Right ventricle myocardium superior (tissue), 1 donor: ENCODE measurements at regions not wholly inside any gene's neighbourhood (a gene's known extent, or its start where the extent isn't known, plus 50 kb on each side); places are given as distances from the start of the nearest gene placed in this dataset.

Experiments
- ATAC-seq: fragments of 200-7000 bp; cut with Tn5 transposase; one replicate; pipeline ENCODE4 v1.9.1; 2020; ENCODE audit warnings: mild to moderate bottlenecking; ENCODE audit not compliant: poor library complexity
- DNase-seq: peaks from one replicate; pipeline ENCODE4 v3.0.0-alpha.2; 2020
- intact Hi-C: fragments of 100-400 bp; cut with DNase I; formaldehyde crosslinking; loops from one replicate; pipeline ENCODE4 v1.11.2; 2022
- donor health status: DM: no; HTN: yes; CAD: no; lungs with severe emphysema.

- ATAC-seq (no peak), DNase-seq (no peak)
- intact Hi-C loops, result loop anchor here (5.0 kb wide), 1 partner anchor 46 kb away; no protein-coding TSS in a partner anchor
Observed at GRCh38 chr3:157578181-157578580, 75.0 kb upstream of the VEPH1 start.

GRCh38 chr3:157574531-157574930 is 71.3 kb upstream of the VEPH1 start:
- ATAC-seq (peak; percentile 55), DNase-seq (no peak)
- intact Hi-C loops, result no loop called here

- intact Hi-C loops, result no loop called here
- DNase-seq (no peak), ATAC-seq (no peak)
Observed at GRCh38 chr3:157573780-157574378, 70.7 kb upstream of the VEPH1 start.

- intact Hi-C loops, result no loop called here
- no peak for DNase-seq
- ATAC-seq, result peak; percentile 89
Observed at GRCh38 chr3:157573281-157573680, 70.1 kb upstream of the VEPH1 start.

- ATAC-seq (peak; percentile 39), DNase-seq (no peak)
- intact Hi-C loops, result no loop called here
Observed at GRCh38 chr3:157572559-157573270, 69.5 kb upstream of the VEPH1 start.

- ATAC-seq (no peak), DNase-seq (no peak)
- intact Hi-C loops, result no loop called here
Observed at GRCh38 chr3:157566596-157566995, 63.4 kb upstream of the VEPH1 start.

GRCh38 chr3:157559401-157559800 is 56.2 kb upstream of the VEPH1 start:
- DNase-seq (no peak), ATAC-seq (no peak)
- intact Hi-C loops, result no loop called here
